IMR-90 (cell line): ENCODE measurements at regions not wholly inside any gene's neighbourhood (a gene's known extent, or its start where the extent isn't known, plus 50 kb on each side); places are given as distances from the start of the nearest gene placed in this dataset.

Source experiments
- ATAC-seq: fragments of 200-7000 bp; cut with Tn5 transposase; 2 replicates; pipeline ENCODE4 v1.9.1; 2020; ENCODE audit warnings: low read depth, mild to moderate bottlenecking, moderate library complexity
- BruUV-seq: library from RNA; stranded (reverse); fragments of 400-500 nt; replicated peaks from 2 replicates; lab custom pipeline; 2021; lab: Mats Ljungman, UMichigan
- CTCF ChIA-PET: fragments of 300-600 bp; formaldehyde crosslinking; extraction: SDS; loops from one replicate; lab custom pipeline; 2021; ENCODE audit warnings: antibody characterized with exemption; lab: Yijun Ruan, JAX
- POLR2A ChIA-PET: fragments of 300-600 bp; sonication (Branson Sonifier 250); formaldehyde crosslinking; loops from one replicate; lab custom pipeline; 2022; ENCODE audit warnings: antibody characterized with exemption; ENCODE audit not compliant: unreplicated experiment; lab: Charles Lee
- DNase-seq: peaks from one replicate; pipeline ENCODE4 v3.0.0; 2013
- H2AFZ ChIP-seq: replicated peaks from 2 replicates; pipeline ENCODE3; 2013; ENCODE audit warnings: low read length, mild to moderate bottlenecking; ENCODE audit not compliant: poor library complexity
- H2AK5ac ChIP-seq: 2 replicates; pipeline ENCODE4 v1.6.1; 2013; ENCODE audit warnings: low read depth, low read length, inconsistent platforms
- H2AK9ac ChIP-seq: replicated peaks from 2 replicates; pipeline ENCODE3; 2013; ENCODE audit warnings: mild to moderate bottlenecking, low read depth, low read length, moderate library complexity; ENCODE audit not compliant: poor library complexity
- H2BK120ac ChIP-seq: 2 replicates; pipeline ENCODE4 v1.6.1; 2013; ENCODE audit warnings: low read depth, low read length, inconsistent platforms
- H2BK15ac ChIP-seq: 3 replicates; pipeline ENCODE4 v1.6.1; 2013; ENCODE audit warnings: low read depth, low read length, inconsistent platforms
- H2BK20ac ChIP-seq: 2 replicates; pipeline ENCODE4 v1.6.1; 2013; ENCODE audit warnings: low read depth, mild to moderate bottlenecking, inconsistent platforms, low read length, moderate library complexity
- H2BK5ac ChIP-seq: 2 replicates; pipeline ENCODE4 v1.6.1; 2013; ENCODE audit warnings: mild to moderate bottlenecking, low read depth, low read length, inconsistent platforms; ENCODE audit not compliant: poor library complexity, severe bottlenecking
- H3K14ac ChIP-seq: replicated peaks from 2 replicates; pipeline ENCODE4 v1.6.1; 2013; ENCODE audit warnings: low read depth, low read length, inconsistent platforms
- H3K18ac ChIP-seq: 2 replicates; pipeline ENCODE4 v1.6.1; 2013; ENCODE audit warnings: low read depth, low read length, control low read depth
- H3K23ac ChIP-seq: 2 replicates; pipeline ENCODE4 v1.6.1; 2013; ENCODE audit warnings: low read depth, low read length, inconsistent platforms
- H3K27ac ChIP-seq: 2 replicates; pipeline ENCODE4 v1.5.1; 2013; ENCODE audit warnings: mild to moderate bottlenecking, control low read depth, low read length; ENCODE audit not compliant: insufficient read depth
- H3K27me3 ChIP-seq: 2 replicates; pipeline ENCODE4 v1.6.1; 2013; ENCODE audit warnings: low read length; ENCODE audit not compliant: control insufficient read depth, insufficient read depth
- H3K36me3 ChIP-seq: 2 replicates; pipeline ENCODE4 v1.6.1; 2013; ENCODE audit warnings: low read length, mixed read lengths; ENCODE audit not compliant: control insufficient read depth, insufficient read depth
- H3K4ac ChIP-seq: 2 replicates; pipeline ENCODE4 v1.6.1; 2013; ENCODE audit warnings: low read depth, low read length, inconsistent platforms
- H3K4me1 ChIP-seq: 2 replicates; pipeline ENCODE4 v1.6.1; 2013; ENCODE audit warnings: low read length, mixed read lengths; ENCODE audit not compliant: control insufficient read depth, insufficient read depth
- H3K4me2 ChIP-seq: 2 replicates; pipeline ENCODE4 v1.6.1; 2013; ENCODE audit warnings: low read depth, mild to moderate bottlenecking, control low read depth, low read length, moderate library complexity
- H3K4me3 ChIP-seq: 2 replicates; pipeline ENCODE4 v1.5.1; 2013; ENCODE audit warnings: low read depth, mild to moderate bottlenecking, control low read depth, low read length, moderate library complexity; ENCODE audit not compliant: insufficient read depth
- H3K56ac ChIP-seq: 2 replicates; pipeline ENCODE4 v1.6.1; 2013; ENCODE audit warnings: low read length, inconsistent platforms; ENCODE audit not compliant: insufficient read depth; ENCODE audit errors: extremely low read depth
- H3K79me1 ChIP-seq, 2 experiments: 2 replicates each; pipeline ENCODE4 v1.6.1; 2013; ENCODE audit warnings: low read length in 2 of 2, inconsistent platforms in 1 of 2, low read depth in 1 of 2
- H3K9ac ChIP-seq: 2 replicates; pipeline ENCODE4 v1.6.1; 2013; ENCODE audit warnings: low read depth, low read length, control low read depth
- H3K9me1 ChIP-seq: 2 replicates; pipeline ENCODE4 v1.6.1; 2013; ENCODE audit warnings: low read length, inconsistent platforms; ENCODE audit not compliant: insufficient read depth
- H3K9me3 ChIP-seq: 2 replicates; pipeline ENCODE4 v1.6.1; 2013; ENCODE audit warnings: low read length; ENCODE audit not compliant: control insufficient read depth, insufficient read depth
- H4K20me1 ChIP-seq: 2 replicates; pipeline ENCODE4 v1.6.1; 2013; ENCODE audit warnings: low read length, inconsistent platforms; ENCODE audit not compliant: insufficient read depth
- H4K5ac ChIP-seq: 2 replicates; pipeline ENCODE4 v1.6.1; 2013; ENCODE audit warnings: mild to moderate bottlenecking, low read depth, low read length, control low read depth
- H4K8ac ChIP-seq, 2 experiments: 2 replicates each; pipeline ENCODE4 v1.6.1; 2013; ENCODE audit warnings: low read depth in 2 of 2, low read length in 2 of 2, control low read depth in 1 of 2, inconsistent platforms in 1 of 2
- H4K91ac ChIP-seq: 2 replicates; pipeline ENCODE4 v1.6.1; 2013; ENCODE audit warnings: low read depth, low read length, inconsistent platforms; ENCODE audit not compliant: insufficient read depth
- CEBPB ChIP-seq: IDR thresholded peaks from 2 replicates; pipeline ENCODE4 v1.6.1; 2012; ENCODE audit warnings: low read depth, low read length, improper control_type of control experiment
- CHD1 ChIP-seq: IDR thresholded peaks from 2 replicates; pipeline ENCODE4 v1.6.1; 2012; ENCODE audit warnings: low read depth, low read length, improper control_type of control experiment
- CTCF ChIP-seq: conservative IDR thresholded peaks from 2 replicates; pipeline ENCODE4 v1.5.1; 2012; ENCODE audit warnings: mild to moderate bottlenecking, low read depth, low read length, improper control_type of control experiment
- ELK1 ChIP-seq: fragments of 150-350 bp; IDR thresholded peaks from 2 replicates; pipeline ENCODE4 v1.6.1; 2016; ENCODE audit warnings: low read depth, mild to moderate bottlenecking, low read length, moderate library complexity, borderline replicate concordance
- FOS ChIP-seq: fragments of 150-350 bp; IDR thresholded peaks from 2 replicates; pipeline ENCODE4 v1.6.1; 2016; ENCODE audit warnings: low read depth, low read length
- MAFK ChIP-seq: IDR thresholded peaks from 2 replicates; pipeline ENCODE4 v1.6.1; 2012; ENCODE audit warnings: low read depth, low read length, improper control_type of control experiment
- MAZ ChIP-seq: IDR thresholded peaks from 2 replicates; pipeline ENCODE4 v1.6.1; 2012; ENCODE audit warnings: low read depth, mild to moderate bottlenecking, low read length, improper control_type of control experiment, moderate library complexity, borderline replicate concordance
- MXI1 ChIP-seq: IDR thresholded peaks from 2 replicates; pipeline ENCODE4 v1.6.1; 2012; ENCODE audit warnings: low read depth, mild to moderate bottlenecking, low read length, moderate library complexity, borderline replicate concordance
- NFE2L2 ChIP-seq: fragments of 150-350 bp; IDR thresholded peaks from 2 replicates; pipeline ENCODE4 v1.6.1; 2016; ENCODE audit warnings: low read depth, mild to moderate bottlenecking, low read length
- RAD21 ChIP-seq: IDR thresholded peaks from 2 replicates; pipeline ENCODE4 v1.6.1; 2012; ENCODE audit warnings: low read length, improper control_type of control experiment
- RCOR1 ChIP-seq: IDR thresholded peaks from 2 replicates; pipeline ENCODE4 v1.6.1; 2012; ENCODE audit warnings: mild to moderate bottlenecking, low read length, improper control_type of control experiment; ENCODE audit not compliant: insufficient replicate concordance
- RFX5 ChIP-seq: IDR thresholded peaks from 2 replicates; pipeline ENCODE4 v1.8.0; 2012; ENCODE audit warnings: low read depth, mild to moderate bottlenecking, low read length, moderate library complexity
- SMC3 ChIP-seq: fragments of 150-350 bp; IDR thresholded peaks from 2 replicates; pipeline ENCODE4 v1.6.1; 2016; ENCODE audit warnings: low read depth, mild to moderate bottlenecking, antibody characterized with exemption, low read length, moderate library complexity
- USF2 ChIP-seq: fragments of 150-350 bp; IDR thresholded peaks from 2 replicates; pipeline ENCODE4 v1.6.1; 2017; ENCODE audit warnings: mild to moderate bottlenecking, antibody characterized with exemption, low read length, low read depth
- WGBS, 2 experiments: methylation state at CpG; one replicate each; pipeline versions ENCODE4 v1.1.5 to v1.1.7; 2013; ENCODE audit warnings: missing lambda C conversion rate in 2 of 2; ENCODE audit not compliant: insufficient read length in 1 of 2; ENCODE audit errors: extremely low coverage in 2 of 2; 5-methylcytosine and 5-hydroxymethylcytosine counted together
- dilution Hi-C: fragments of 300-500 bp; cut with HindIII; formaldehyde crosslinking; loops from one replicate; pipeline ENCODE4 v1.14.3; 2018; ENCODE audit warnings: low sequenced_read_pairs; ENCODE audit not compliant: unreplicated experiment
- in situ Hi-C: fragments of 300-500 bp; cut with MboI; formaldehyde crosslinking; loops from 3 replicates; pipeline ENCODE4 v1.14.3; 2019; ENCODE audit warnings: low sequenced_read_pairs, inconsistent platforms, mixed read lengths
- intact Hi-C: fragments of 100-400 bp; cut with micrococcal nuclease; formaldehyde crosslinking; loops from 2 replicates; pipeline ENCODE4 v1.10.0; 2022

- Histone ChIP-seq H2AK5ac (no peak overlapping the region), H3K9ac (no peak overlapping the region), H2BK15ac (no peak overlapping the region), H4K8ac (no peak overlapping the region), H4K91ac (no peak overlapping the region), H3K79me1 (no peaks in the 10 kb centered on the region), H3K9me3 (no peaks in the 10 kb centered on the region), H3K4ac (no peak overlapping the region), H3K9me1 (no peaks in the 10 kb centered on the region), H2AK9ac (no peak overlapping the region), H3K23ac (no peak overlapping the region), H2BK20ac (no peak overlapping the region), H3K36me3 (no peaks in the 10 kb centered on the region), H2BK120ac (no peak overlapping the region), H4K20me1 (no peaks in the 10 kb centered on the region), H3K27me3 (no peaks in the 10 kb centered on the region), H3K4me2 (no peak overlapping the region), H4K5ac (no peak overlapping the region), H3K14ac (no peak overlapping the region), H3K4me3 (no peak overlapping the region), H3K56ac (no peak overlapping the region), H2AFZ (no peak overlapping the region), H3K18ac (no peak overlapping the region), H3K27ac (no peak overlapping the region), H3K4me1 (0 out of 2 replicates have a peak, but pooled peaks cover 1% of the 10 kb centered on the region), H2BK5ac (no peak overlapping the region)
- in situ Hi-C loops = no loop called here
- BruUV-seq = no TSS peak
- TF ChIP-seq NFE2L2 (no peak), MAZ (no peak), CHD1 (no peak), RFX5 (no peak), MAFK (no peak), CTCF (no peak), SMC3 (no peak), ELK1 (no peak), RAD21 (no peak), USF2 (no peak), RCOR1 (no peak), MXI1 (no peak), FOS (no peak), CEBPB (no peak)
- intact Hi-C loops = no loop called here
- no peak for ATAC-seq
- DNase-seq = no peak
- 100% methylated on average over 1 of the region's 5 CpGs; no CpG with 5 or more reads in 1 of the 2 experiments for WGBS, 2 experiments
- POLR2A ChIA-PET = no interaction called here
- dilution Hi-C loops = no loop called here
- CTCF ChIA-PET = no interaction called here
Observed at GRCh38 chr20:51945881-51946280, 143.6 kb upstream of the SALL4 start.
